ENCODE measurements at regions not wholly inside any gene's neighbourhood (a gene's known extent, or its start where the extent isn't known, plus 50 kb on each side); places are given as distances from the start of the nearest gene placed in this dataset.

DNA sequence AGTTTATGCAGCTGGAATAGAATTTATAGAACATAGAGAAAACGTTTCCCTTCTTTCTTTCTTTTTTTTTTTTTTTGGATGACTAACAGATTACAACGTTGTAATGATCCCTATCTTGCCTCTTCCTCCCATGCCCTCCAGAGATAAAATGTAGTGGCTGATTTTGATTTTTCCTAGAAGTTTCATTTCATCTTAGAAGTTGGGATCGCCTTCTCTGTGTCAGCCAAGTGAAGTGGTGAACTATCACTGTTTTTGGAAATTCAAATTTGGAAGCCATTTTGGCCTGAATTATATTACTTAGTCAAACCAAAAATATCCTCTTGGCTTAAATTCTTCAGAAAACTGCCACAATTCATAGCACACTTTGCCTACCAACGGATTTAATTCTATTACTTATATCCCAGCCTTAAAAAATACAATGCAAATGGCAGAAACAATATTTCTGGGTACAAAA is 1025.5 kb upstream of the NR2F2 start:
- Histone ChIP-seq H3K9me2 (replicated peaks; ENCODE audit: insufficient read depth, low read length) (no peaks in the 10 kb centered on the region), H3K79me2 (ENCODE audit: low read length) (no peaks in the 10 kb centered on the region), H3F3A (ENCODE audit: insufficient read depth, low read length) (no peaks in the 10 kb centered on the region), H3K9ac (ENCODE audit: low read length) (no peak overlapping the region), H3K4me1 (ENCODE audit: low read length) (no peaks in the 10 kb centered on the region), H2AFZ (ENCODE audit: low read length) (no peak overlapping the region), H3K9me3 (replicated peaks; ENCODE audit: insufficient read depth, low read length) (no peaks in the 10 kb centered on the region), H3K4me3 (ENCODE audit: low read length) (no peak overlapping the region), H3K27me3 (replicated peaks; ENCODE audit: insufficient read depth, low read length) (no peaks in the 10 kb centered on the region), H4K20me1 (ENCODE audit: insufficient read depth, low read length) (no peaks in the 10 kb centered on the region), H3K27ac (ENCODE audit: low read length) (no peak overlapping the region), H3K4me2 (ENCODE audit: low read depth, low read length) (no peak overlapping the region), H3K36me3 (replicated peaks; ENCODE audit: insufficient read depth, low read length) (no peaks in the 10 kb centered on the region)
- TF ChIP-seq, protein P1, sequence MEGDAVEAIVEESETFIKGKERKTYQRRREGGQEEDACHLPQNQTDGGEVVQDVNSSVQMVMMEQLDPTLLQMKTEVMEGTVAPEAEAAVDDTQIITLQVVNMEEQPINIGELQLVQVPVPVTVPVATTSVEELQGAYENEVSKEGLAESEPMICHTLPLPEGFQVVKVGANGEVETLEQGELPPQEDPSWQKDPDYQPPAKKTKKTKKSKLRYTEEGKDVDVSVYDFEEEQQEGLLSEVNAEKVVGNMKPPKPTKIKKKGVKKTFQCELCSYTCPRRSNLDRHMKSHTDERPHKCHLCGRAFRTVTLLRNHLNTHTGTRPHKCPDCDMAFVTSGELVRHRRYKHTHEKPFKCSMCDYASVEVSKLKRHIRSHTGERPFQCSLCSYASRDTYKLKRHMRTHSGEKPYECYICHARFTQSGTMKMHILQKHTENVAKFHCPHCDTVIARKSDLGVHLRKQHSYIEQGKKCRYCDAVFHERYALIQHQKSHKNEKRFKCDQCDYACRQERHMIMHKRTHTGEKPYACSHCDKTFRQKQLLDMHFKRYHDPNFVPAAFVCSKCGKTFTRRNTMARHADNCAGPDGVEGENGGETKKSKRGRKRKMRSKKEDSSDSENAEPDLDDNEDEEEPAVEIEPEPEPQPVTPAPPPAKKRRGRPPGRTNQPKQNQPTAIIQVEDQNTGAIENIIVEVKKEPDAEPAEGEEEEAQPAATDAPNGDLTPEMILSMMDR (IDR thresholded peaks at IDR 0.05; ENCODE audit: low read length) = no peak
- TF ChIP-seq EZH2phosphoT487 (IDR thresholded peaks at IDR 0.05; ENCODE audit: low read length) (no peak), EZH2 (optimal IDR thresholded peaks at IDR 0.05; ENCODE audit: low read depth, low read length) (no peak)
- no peak for DNase-seq

DNA sequence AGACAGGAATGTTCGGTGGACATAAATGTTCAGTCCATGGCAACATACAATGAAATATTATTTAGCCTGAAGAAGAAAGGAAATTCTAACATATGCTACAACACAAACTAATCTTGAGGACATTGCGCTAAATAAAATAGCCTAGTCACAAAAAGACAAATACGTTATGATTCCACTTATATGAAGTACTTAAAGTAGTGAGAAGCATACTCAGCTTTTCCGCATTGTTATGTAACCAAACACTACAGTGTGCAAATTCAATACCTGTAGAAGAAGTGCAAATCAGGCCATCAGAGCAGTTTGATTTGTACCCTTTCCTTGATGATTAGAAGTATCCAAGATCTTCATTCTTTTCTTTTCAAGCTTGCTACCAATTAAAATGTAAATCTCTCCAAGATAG is 1023.4 kb upstream of the NR2F2 start:
- no peaks in the 10 kb centered on the region for H3F3A ChIP-seq (ENCODE audit: insufficient read depth, low read length)
- no peak overlapping the region for H2AFZ ChIP-seq (ENCODE audit: low read length)
- no peaks in the 10 kb centered on the region for H4K20me1 ChIP-seq (ENCODE audit: insufficient read depth, low read length)
- no peak overlapping the region for H3K4me3 ChIP-seq (ENCODE audit: low read length)
- H3K9me3 ChIP-seq (replicated peaks; ENCODE audit: insufficient read depth, low read length) = no peaks in the 10 kb centered on the region
- no peaks in the 10 kb centered on the region for H3K36me3 ChIP-seq (replicated peaks; ENCODE audit: insufficient read depth, low read length)
- no peaks in the 10 kb centered on the region for H3K27me3 ChIP-seq (replicated peaks; ENCODE audit: insufficient read depth, low read length)
- no peak overlapping the region for H3K4me2 ChIP-seq (ENCODE audit: low read depth, low read length)
- no peak overlapping the region for H3K9ac ChIP-seq (ENCODE audit: low read length)
- no peaks in the 10 kb centered on the region for H3K79me2 ChIP-seq (ENCODE audit: low read length)
- no peaks in the 10 kb centered on the region for H3K4me1 ChIP-seq (ENCODE audit: low read length)
- DNase-seq = no peak
- no peaks in the 10 kb centered on the region for H3K9me2 ChIP-seq (replicated peaks; ENCODE audit: insufficient read depth, low read length)
- TF ChIP-seq EZH2 (optimal IDR thresholded peaks at IDR 0.05; ENCODE audit: low read depth, low read length) (no peak), EZH2phosphoT487 (IDR thresholded peaks at IDR 0.05; ENCODE audit: low read length) (no peak)
- TF ChIP-seq, protein P1 (IDR thresholded peaks at IDR 0.05; ENCODE audit: low read length) = no peak
- no peak overlapping the region for H3K27ac ChIP-seq (ENCODE audit: low read length)

DNA sequence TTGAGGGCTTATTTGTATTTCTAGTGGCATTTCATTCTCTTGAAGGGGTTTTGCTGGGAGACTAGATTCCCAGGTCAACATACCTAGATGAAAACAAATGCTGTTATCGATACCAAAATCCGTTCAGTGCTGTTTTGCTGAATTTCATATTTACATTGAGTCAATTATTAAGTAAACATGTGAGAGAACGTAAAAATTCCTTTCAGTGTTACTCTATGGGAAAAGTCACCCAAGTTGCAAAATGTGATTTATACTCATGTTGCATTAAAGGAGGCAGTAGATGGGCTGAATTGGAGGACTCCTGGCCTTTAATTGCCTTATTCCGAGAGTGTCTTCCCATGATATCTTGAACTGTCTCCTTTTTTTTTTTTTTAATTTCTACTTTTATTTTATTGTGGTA is 1011.3 kb upstream of the NR2F2 start:
- H3K9ac ChIP-seq (ENCODE audit: low read length) = no peak overlapping the region
- H3F3A ChIP-seq (ENCODE audit: insufficient read depth, low read length) = no peaks in the 10 kb centered on the region

More for the DNA sequence above, 1011.3 kb upstream of the NR2F2 start:
- Histone ChIP-seq H2AFZ (ENCODE audit: low read length) (no peak overlapping the region), H3K9me2 (replicated peaks; ENCODE audit: insufficient read depth, low read length) (no peaks in the 10 kb centered on the region), H3K4me1 (ENCODE audit: low read length) (no peaks in the 10 kb centered on the region), H4K20me1 (ENCODE audit: insufficient read depth, low read length) (no peaks in the 10 kb centered on the region), H3K27ac (ENCODE audit: low read length) (no peak overlapping the region), H3K27me3 (replicated peaks; ENCODE audit: insufficient read depth, low read length) (no peaks in the 10 kb centered on the region), H3K9me3 (replicated peaks; ENCODE audit: insufficient read depth, low read length) (no peaks in the 10 kb centered on the region), H3K4me2 (ENCODE audit: low read depth, low read length) (no peak overlapping the region), H3K36me3 (replicated peaks; ENCODE audit: insufficient read depth, low read length) (no peaks in the 10 kb centered on the region), H3K79me2 (ENCODE audit: low read length) (no peaks in the 10 kb centered on the region), H3K4me3 (ENCODE audit: low read length) (no peak overlapping the region)
- TF ChIP-seq EZH2 (optimal IDR thresholded peaks at IDR 0.05; ENCODE audit: low read depth, low read length) = no peak
- TF ChIP-seq EZH2phosphoT487 (IDR thresholded peaks at IDR 0.05; ENCODE audit: low read length) = no peak
- TF ChIP-seq, protein P1 (IDR thresholded peaks at IDR 0.05; ENCODE audit: low read length) = no peak
- no peak for DNase-seq

Measured in MM.1S (cell line).